GM21737 (cell line): ENCODE measurements at regions not wholly inside any gene's neighbourhood (a gene's known extent, or its start where the extent isn't known, plus 50 kb on each side); places are given as distances from the start of the nearest gene placed in this dataset.
"Not testable (repeated sequence)": the region's sequence is repeated elsewhere in the genome, so short reads cannot be mapped to it uniquely, and the experiment has no call there.

ENCODE experiments used
- ATAC-seq: cut with Tn5 transposase; IDR thresholded peaks from one replicate; pipeline ENCODE4 v1.9.1; 2021; ENCODE audit warnings: mild to moderate bottlenecking, moderate library complexity; ENCODE audit not compliant: unreplicated experiment

- ATAC-seq, result no peak
Observed at GRCh38 chr18:71405169-71405809, 1116.4 kb downstream of the SOCS6 start.

- ATAC-seq, result no peak
Observed at GRCh38 chr18:71403501-71403900, 1114.7 kb downstream of the SOCS6 start.

- no peak for ATAC-seq
Observed at GRCh38 chr18:71398531-71398930, 1109.7 kb downstream of the SOCS6 start.

- ATAC-seq, result no peak
Observed at GRCh38 chr18:71388148-71388547, 1099.3 kb downstream of the SOCS6 start.

- ATAC-seq, result no peak
Observed at GRCh38 chr18:71374294-71375000, 1085.6 kb downstream of the SOCS6 start.

- ATAC-seq, result no peak
Observed at GRCh38 chr18:71371951-71372605, 1083.2 kb downstream of the SOCS6 start.

GRCh38 chr18:71370671-71371445 lies 1082.0 kb downstream of the SOCS6 start:
- no peak for ATAC-seq

GRCh38 chr18:71370095-71370494 lies 1081.2 kb downstream of the SOCS6 start:
- ATAC-seq, result no peak

GRCh38 chr18:71362140-71362539 lies 1073.3 kb downstream of the SOCS6 start:
- no peak for ATAC-seq

- ATAC-seq, result not testable (repeated sequence)
Observed at GRCh38 chr18:71355599-71355998, 1066.8 kb downstream of the SOCS6 start.

- no peak for ATAC-seq
Observed at GRCh38 chr18:71352618-71353017, 1063.8 kb downstream of the SOCS6 start.

- no peak for ATAC-seq
Observed at GRCh38 chr18:71336576-71337210, 1047.8 kb downstream of the SOCS6 start.

GRCh38 chr18:71329563-71329962 lies 1040.7 kb downstream of the SOCS6 start:
- no peak for ATAC-seq

GRCh38 chr18:71329114-71329513 lies 1040.3 kb downstream of the SOCS6 start:
- ATAC-seq, result no peak

GRCh38 chr18:71327850-71328249 lies 1039.0 kb downstream of the SOCS6 start:
- ATAC-seq, result no peak

- ATAC-seq, result no peak
Observed at GRCh38 chr18:71327441-71327840, 1038.6 kb downstream of the SOCS6 start.

- no peak for ATAC-seq
Observed at GRCh38 chr18:71326826-71327225, 1038.0 kb downstream of the SOCS6 start.

- no peak for ATAC-seq
Observed at GRCh38 chr18:71324356-71324755, 1035.5 kb downstream of the SOCS6 start.

GRCh38 chr18:71322201-71322600 lies 1033.4 kb downstream of the SOCS6 start:
- no peak for ATAC-seq

- no peak for ATAC-seq
Observed at GRCh38 chr18:71321319-71321718, 1032.5 kb downstream of the SOCS6 start.

GRCh38 chr18:71304856-71305255 lies 1016.0 kb downstream of the SOCS6 start:
- ATAC-seq, result no peak
